GM18508 (cell line): ENCODE measurements at regions not wholly inside any gene's neighbourhood (a gene's known extent, or its start where the extent isn't known, plus 50 kb on each side); places are given as distances from the start of the nearest gene placed in this dataset.

Experiments
- ATAC-seq: cut with Tn5 transposase; IDR thresholded peaks from one replicate; pipeline ENCODE4 v1.9.1; 2021; ENCODE audit warnings: moderate number of reproducible peaks; ENCODE audit not compliant: insufficient read depth, unreplicated experiment

DNA sequence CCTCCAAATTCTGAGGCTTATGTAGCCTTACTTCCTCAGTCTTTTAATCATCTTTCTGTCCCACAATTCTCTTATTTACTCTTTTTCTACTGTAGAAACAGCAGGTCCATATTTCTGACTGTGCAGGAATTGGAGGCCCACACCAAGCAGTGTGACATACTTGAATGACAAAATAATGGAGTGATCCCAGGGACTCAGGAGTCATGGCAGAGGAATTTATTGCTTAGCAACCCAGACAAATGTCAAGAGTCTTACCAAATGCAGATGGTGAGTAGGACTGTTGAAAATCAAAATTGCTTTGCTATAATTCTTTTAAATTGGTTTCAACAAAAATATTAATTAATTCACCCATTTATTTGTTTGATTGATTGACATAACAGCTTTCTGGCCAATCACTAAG is 59.9 kb downstream of the HTR1B start:
- no peak for ATAC-seq

DNA sequence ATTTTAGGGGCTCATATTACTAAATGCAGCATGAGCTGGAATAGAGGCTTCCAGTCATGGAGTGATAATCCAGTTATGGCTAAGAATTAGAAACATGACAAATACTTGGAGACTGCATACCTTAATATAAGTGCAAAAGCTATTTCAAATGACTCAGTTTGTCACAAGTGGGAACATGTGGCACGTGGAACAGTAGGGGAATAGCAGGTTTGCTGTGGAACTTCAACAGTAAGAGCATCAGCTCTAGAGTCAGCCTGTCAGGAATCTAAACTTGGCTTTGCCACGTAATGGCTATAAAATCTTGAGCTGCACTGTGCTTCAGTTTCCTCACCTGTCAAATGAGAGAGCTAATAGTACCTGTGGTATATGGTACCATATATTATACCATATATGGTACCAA is 62.1 kb downstream of the HTR1B start:
- no peak for ATAC-seq

DNA sequence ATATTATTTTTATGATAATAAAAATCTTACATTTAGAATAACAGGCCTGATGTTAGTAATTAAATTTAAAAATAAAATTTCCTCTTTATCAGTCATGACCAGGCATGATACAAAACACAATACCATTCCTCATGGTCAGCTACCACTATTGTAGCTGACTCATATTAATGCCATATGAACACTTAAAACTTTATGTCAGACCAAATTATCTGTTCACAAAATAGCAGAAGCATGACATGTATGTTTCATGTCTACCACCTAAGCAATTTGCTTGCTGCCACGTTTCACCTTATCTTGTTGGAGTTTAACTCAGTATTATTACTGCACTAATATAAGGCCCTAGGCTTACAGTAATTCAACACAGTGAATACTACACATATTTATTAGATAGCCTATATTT is 65.7 kb downstream of the HTR1B start:
- ATAC-seq, result no peak

DNA sequence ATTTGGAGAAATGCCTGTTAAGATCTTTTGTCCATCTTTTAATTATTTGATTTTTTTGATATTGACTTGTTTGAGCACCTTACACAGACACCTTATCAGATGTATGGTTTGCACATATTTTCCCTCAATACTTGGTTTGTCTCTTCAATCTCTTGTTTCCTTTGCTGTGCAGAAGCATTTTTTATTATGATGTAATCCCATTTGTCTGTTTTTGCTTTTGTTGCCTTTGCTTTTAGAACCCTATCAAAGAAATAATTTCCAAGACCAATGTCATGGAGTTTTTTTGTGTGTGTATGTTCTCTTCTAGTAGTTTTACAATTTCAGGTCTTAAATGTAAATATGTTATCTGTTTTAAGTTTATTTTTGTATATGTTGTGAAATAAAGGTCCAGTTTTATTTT is 73.9 kb downstream of the HTR1B start:
- no peak for ATAC-seq

DNA sequence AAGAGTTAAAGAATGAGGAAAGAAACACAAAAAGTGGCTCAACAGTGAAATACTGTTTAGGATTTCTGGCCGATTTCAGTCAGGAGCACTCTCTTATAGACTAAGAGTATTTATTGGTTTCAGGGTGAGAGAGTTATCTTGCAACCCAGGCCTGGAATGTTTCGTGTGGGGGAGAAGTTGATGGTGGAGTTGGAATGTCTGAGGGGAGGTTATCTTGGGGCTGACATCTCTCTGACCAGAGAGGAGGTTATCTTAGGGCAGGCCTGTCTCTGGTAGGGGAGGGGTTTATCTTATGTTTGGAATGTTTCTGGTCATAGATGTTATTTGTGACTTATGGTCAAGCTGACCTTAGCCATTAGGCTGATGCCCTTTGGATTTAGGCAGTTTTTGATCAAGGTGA is 80.3 kb downstream of the HTR1B start:
- no peak for ATAC-seq

DNA sequence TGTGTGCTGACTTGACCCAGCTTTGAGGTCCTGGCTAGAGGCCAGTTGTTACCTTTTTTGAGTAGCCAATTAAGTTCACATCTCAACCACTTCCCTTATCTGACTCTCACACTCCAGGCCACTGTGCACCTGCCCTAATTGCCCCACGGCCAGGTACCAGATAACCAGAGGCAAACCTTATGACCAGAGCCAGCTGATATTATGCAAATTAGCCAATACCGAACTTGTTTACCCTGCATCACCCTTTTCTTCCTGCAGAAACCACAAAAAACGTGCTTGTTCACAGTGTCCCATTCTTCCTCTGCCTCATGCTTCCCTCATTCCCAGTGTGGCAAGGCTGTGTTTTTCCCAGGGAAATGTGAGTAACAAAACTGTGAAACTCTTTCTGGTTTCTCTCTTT is 89.3 kb downstream of the HTR1B start:
- no peak for ATAC-seq

DNA sequence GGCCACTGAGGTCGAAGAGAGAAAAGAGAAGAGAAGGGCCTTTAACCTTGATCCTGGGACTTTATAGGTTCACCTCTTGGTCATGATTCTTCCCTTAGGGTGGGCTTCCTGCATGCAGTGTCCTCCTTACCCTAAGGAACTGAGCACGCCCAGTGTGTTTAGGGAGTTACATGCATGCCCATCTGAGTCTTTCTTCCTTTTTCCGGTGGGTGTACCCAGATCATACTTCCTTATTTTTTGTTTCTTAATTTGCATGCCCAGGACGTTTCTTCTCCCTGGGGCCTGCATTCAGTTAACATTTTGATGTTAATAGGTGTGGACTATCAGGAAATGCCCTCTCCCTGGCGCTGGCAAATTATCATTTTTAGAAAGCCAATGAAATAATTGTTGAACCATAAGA is 91.5 kb downstream of the HTR1B start:
- no peak for ATAC-seq

DNA sequence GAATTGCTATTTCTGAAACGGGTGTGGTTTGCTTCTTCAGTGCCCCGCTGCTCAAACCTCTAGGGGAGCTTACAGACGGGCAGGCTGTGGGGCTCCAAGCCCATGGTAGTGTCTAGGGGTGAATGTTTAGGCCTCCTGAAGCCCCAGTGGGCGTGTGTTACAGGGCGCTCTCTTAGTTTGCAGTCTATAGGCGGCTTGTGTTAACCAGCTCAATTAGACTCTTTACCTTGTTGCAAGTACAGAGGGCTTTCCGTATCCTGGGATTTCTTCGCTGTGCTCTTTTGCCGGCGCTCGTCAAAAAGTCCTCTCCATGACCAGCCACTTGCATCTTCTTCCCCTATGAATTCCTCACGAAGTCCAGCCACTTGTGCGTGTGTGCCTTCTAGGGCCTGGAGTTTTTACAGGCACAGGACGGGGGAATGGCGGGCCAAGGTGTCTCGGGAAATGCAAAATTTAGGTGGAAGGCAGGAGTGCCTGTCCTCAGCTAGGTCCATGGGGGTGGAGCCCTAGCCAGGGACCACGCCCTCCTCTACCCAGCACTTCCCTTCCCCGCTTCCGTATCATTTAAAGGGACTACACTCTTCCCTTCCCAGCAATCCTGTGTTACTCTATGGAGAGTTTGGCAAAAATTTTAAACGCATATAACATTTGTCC is 94.5 kb downstream of the HTR1B start:
- ATAC-seq, result no peak

DNA sequence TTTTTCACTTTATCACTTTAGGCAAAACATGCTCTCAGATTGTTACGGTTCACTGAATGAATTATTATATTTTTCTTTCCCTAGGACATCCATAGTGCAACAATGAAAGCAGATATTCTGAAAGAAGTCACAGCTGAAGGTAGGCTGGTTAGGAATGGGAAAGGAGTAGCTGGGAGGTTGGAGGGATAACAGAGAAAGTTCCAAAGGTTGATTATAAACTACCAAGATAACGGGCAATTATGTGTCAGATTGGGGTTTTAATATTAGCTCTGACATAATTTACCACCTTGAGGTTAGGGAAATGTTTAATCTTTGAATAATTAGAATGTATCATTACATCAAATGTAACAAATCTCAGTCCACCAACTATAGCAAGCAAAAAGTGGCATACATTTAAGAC is 96.5 kb downstream of the HTR1B start:
- ATAC-seq, result no peak

DNA sequence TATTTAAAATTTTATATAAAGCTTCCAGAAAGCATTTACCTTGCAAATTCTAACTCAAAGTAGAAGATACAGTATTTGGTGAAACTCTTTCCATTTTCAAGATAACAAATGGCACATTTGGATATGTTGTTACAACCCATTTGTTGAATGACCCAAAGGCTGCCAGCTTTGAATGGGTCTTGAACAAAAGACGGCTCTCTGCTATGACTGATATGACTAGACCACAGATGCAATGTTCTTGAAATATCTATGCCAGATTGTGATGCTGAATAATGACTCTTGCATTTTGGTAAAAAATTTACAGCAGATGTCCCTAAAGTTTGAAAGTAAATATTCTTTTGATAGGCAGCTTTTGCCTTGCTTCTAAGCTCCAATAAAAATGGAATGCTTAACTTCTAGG is 99.6 kb downstream of the HTR1B start:
- no peak for ATAC-seq

DNA sequence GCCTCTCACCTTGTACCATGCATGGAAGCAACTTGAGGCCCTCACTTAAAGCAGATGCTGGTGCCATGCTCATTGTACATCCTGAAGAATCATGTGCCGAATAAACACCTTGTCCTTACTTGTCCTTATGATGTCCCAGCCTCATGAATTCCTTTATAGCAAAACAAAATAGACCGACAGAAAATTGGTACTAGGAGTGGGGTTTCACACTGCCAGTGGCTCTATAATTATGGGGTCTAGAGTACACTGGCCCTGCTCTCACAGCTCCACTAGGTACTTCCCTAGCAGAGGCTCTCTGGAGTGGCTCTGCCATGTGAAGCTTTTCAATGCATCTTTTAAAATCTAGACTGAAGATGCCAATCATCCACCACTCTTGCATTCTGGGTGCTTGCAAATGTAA is 101.2 kb downstream of the HTR1B start:
- no peak for ATAC-seq

DNA sequence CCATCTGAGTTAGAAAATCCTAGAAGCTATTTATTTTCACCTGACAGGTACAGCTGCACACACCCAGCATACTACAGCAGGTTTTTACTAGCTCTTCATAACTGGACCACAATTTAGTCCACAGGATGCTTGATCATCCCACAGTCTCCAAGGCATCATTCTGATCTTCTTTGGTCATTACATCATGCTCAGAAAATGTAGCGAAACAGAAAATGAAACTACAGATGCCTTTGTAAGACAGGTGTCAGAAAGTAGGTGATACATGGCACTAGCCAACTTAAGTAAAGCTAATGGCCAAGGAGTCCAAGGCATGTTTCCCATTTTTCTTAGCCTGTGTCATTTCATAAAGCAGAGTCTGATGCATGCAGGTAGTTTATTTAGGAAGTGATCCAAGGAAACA is 102.3 kb downstream of the HTR1B start:
- no peak for ATAC-seq

DNA sequence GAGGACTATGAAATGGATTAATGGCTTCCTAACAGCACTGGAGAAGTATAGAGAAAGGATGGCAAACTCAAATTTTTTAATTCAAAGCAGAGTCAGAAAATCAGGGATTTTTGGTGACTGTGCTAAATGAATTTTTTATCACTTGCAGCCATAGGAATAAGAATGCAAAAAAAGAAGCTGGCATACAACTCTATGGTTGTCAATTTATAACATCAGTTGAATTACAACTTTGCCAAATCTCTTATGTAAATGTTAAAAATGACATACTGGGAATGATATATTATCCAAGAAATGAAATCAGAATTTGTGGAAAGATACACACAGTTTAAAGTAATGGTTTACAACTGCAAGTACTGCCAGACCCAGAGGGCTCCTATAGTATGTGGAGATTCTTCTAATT is 106.5 kb downstream of the HTR1B start:
- ATAC-seq, result no peak

DNA sequence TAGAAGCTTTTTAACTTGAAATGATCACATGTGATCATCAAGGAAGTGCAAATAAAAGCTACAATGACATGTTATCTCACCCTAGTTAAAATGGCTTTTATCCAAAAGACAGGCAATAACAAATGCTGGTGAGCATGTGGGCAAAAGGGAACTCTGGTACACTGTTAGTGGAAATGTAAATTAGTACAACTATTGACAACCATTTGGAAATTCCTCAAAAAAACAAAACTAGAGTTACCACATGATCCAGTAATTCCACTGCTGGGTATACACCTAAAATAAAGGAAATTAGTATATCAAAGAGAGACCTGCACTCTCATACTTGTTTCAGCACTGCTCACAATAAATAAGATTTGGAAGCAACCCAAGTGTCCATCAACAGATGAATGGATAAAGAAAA is 108.7 kb downstream of the HTR1B start:
- ATAC-seq, result no peak

DNA sequence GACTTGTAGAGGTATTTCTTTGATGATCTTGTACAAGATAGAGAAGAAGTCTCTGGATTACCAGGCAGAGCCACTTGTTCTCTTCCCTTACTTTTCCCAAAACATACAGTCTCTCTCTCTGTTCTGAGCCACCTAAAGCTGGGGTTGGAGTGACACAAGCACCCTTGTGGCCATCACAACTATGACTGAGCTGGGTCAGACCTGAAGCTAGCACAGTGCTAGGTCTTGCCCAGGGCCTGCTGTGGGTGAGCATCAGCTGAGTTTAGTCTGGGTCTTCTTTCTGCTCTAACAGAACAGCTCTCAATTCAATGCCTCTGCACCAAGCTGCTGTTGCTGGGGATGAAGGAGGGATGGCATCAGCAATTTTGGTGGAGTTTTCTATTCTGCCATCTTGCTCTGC is 110.2 kb downstream of the HTR1B start:
- ATAC-seq, result no peak

DNA sequence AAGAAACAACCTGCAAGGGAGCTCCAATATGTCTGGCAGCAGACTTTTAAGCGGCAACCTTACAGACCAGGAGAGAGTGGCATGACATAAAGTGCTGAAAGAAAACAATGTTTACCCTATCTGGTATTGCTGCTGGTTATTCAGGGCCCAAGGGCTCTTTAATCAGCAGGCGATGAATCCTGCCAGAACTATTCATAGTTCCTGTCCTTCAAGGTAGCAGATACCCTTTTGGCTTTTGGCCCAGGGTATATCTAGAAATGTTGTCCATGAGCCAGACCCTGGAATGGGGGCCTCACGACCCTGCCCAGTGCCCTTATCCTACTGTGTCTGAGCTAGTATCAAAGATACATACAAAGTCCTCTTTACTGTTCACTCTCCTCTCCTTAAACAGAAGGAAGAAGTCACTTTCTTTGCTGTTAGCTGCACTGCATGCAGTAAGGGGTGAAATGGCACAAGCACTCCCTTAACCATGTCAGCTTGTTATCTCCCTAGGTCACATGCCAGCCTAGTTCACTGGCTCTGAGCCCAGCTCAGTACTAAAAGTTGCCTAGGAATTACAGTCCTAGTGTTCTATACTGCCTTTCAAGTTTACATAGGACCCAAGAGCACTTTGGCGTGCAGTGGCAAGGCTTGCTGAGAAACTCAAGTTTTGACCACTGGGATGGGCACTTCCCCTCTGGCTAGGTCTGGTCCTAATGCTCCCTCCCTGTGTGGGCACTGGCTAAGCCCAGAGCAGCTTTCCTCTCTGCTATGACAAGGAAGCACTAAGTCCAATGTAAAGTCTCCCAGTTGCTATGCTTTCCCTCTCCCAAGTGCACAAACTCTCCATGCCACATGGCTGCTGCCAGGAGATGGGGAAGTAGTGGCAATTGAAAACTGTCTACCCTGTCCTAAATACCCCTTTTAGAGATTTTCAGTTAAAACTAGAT is 122.0 kb downstream of the HTR1B start:
- no peak for ATAC-seq

DNA sequence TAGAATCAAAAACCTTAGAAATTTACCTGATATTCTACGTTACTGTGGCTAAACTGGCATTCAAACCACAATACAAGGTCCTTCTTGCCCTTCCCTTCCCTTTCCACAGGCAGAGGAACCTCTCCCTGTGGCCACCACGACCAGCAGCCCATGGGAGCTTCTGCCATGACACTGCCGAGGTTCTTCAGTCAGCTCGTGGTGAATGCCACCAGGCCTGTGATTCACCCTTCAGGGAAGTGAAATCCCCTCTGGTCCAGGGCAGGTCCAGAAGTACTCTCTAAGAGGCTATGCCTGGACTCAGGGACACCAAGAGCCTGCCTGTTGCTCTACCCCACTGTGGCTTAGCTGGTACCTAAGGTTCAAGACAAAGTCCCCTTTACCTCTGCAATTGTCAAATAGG is 123.0 kb downstream of the HTR1B start:
- ATAC-seq, result no peak

DNA sequence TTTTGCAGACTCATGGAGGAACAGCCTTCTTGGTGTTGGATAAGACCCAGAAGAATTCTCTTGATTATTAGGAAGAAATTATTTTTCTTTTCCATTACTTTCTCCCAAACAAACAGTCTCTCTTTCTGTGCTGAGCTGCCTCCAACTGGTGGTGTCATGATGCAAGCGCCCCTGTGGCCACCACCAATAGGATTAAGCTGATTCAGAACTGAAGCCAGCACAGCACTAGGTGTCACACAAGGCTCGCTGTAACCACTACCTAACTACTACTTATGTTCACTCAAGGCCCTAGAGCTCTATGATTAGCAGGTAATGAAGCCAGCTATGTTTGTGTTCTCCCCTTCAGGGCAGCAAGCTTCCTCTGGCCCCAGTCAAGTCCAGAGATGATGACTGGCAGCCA is 123.4 kb downstream of the HTR1B start:
- no peak for ATAC-seq

DNA sequence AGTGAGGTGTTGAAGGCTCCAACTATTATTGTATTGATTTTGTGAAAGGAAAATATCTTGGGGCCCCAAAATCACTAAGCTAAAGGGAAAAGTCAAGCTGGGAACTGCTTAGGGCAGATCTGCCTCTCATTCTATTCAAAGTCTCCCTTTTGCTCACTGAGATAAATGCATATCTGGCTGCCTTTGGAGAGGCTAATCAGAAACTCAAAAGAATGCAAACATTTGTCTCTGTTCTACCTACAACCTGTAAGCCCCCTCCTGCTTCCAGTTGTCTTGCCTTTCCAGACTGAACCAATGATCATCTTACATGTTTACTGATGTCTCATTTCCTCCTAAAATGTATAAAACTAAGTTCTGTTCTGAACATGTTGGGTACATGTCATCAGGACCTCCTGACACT is 125.9 kb downstream of the HTR1B start:
- ATAC-seq, result no peak

DNA sequence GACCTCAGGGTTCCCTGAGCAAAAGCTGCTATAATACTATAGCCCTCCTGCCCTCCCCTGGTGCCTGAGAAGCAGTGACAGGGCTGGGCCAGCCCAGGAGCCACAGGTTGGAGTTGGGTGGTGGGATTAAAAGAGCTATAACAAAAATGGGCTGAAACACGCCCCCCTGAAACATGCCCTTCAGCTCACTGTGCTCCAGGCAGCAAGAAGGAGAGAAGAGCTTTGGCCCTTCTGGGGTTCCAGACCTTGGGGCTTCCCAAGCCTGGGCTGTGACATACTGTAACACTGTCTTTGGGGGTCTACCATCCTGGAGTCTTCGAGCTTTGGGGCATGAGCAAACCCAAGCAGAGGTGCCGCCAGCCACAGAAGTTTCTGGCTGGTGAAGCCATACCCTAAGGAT is 129.2 kb downstream of the HTR1B start:
- no peak for ATAC-seq

DNA sequence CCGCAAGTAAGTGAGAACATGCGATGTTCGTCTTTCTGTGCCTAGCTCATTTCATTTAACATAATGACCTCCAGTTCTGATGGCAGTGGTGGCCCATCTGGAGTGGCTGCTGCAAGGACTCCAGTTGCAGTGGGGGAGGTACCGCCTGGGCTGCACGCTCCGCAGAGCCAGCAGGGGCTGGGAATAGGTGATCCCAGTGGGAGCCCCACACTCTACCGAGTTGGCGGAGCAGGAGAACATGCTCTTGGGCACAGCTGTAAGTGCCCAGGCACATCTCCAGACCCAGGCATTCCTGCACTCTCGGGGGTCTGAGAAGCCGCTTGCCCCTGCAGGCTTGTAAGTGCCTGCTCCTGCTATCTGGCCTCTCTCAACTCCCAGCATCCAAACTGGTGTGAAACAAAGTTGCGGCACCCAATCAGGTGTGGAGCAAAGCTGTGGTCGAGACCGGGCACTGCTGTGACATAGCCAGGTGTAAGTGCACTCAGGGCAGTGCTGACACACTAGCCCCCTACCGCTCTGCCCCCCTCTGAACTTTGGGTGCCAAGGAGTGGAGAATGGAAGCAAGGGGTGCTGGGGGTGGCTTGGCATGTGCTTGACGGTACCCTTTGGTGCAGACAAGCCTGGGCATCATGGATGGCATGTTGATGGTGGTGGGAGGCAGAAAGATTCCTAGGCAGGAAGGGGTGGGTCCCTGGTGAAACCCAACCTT is 130.2 kb downstream of the HTR1B start:
- no peak for ATAC-seq
